GM23338 (cell line): ENCODE measurements at regions not wholly inside any gene's neighbourhood (a gene's known extent, or its start where the extent isn't known, plus 50 kb on each side); places are given as distances from the start of the nearest gene placed in this dataset.

ENCODE experiments used
- ATAC-seq: fragments of 200-7000 bp; cut with Tn5 transposase; 3 replicates; pipeline ENCODE4 v1.9.1; 2020
- DNase-seq: peaks from one replicate; pipeline ENCODE4 v3.0.0-alpha.2; 2015; ENCODE audit warnings: low spot score
- H2AFZ ChIP-seq: fragments of 200-600 bp; sonication (generic); 2 replicates; pipeline ENCODE4 v1.8.0; 2016; ENCODE audit warnings: antibody characterized with exemption, mild to moderate bottlenecking, moderate library complexity
- H3F3A ChIP-seq: fragments of 200-600 bp; sonication (generic); replicated peaks from 2 replicates; pipeline ENCODE4 v1.8.0; 2017; ENCODE audit warnings: antibody characterized with exemption, mixed run types, low read depth
- H3K27ac ChIP-seq: fragments of 200-600 bp; sonication (generic); 2 replicates; pipeline ENCODE4 v1.6.1; 2016; ENCODE audit warnings: low read depth
- H3K27me3 ChIP-seq: fragments of 200-600 bp; sonication (generic); 2 replicates; pipeline ENCODE4 v1.8.0; 2016; ENCODE audit warnings: mild to moderate bottlenecking, mixed run types, moderate library complexity; ENCODE audit not compliant: insufficient read depth
- H3K36me3 ChIP-seq: fragments of 200-600 bp; sonication (generic); 2 replicates; pipeline ENCODE4 v1.8.0; 2016; ENCODE audit warnings: mild to moderate bottlenecking; ENCODE audit not compliant: insufficient read depth
- H3K4me1 ChIP-seq: fragments of 200-600 bp; sonication (generic); 2 replicates; pipeline ENCODE4 v1.8.0; 2016; ENCODE audit warnings: mild to moderate bottlenecking, moderate library complexity; ENCODE audit not compliant: insufficient read depth
- H3K4me2 ChIP-seq: fragments of 200-600 bp; sonication (generic); 2 replicates; pipeline ENCODE4 v1.7.1; 2017; ENCODE audit warnings: mixed run types
- H3K4me3 ChIP-seq: fragments of 200-600 bp; sonication (generic); 2 replicates; pipeline ENCODE4 v1.6.1; 2016; ENCODE audit warnings: mixed run types
- H3K79me2 ChIP-seq: fragments of 200-600 bp; sonication (generic); replicated peaks from 2 replicates; pipeline ENCODE4 v1.8.0; 2017; ENCODE audit warnings: mild to moderate bottlenecking; ENCODE audit not compliant: insufficient read depth
- H3K9me2 ChIP-seq: fragments of 200-600 bp; sonication (generic); 2 replicates; pipeline ENCODE4 v1.8.0; 2017; ENCODE audit not compliant: insufficient read depth
- H4K20me1 ChIP-seq: fragments of 200-600 bp; sonication (generic); replicated peaks from 2 replicates; pipeline ENCODE4 v1.8.0; 2017; ENCODE audit warnings: mild to moderate bottlenecking; ENCODE audit not compliant: insufficient read depth
- H3K27ac Mint-ChIP-seq: 2 replicates; pipeline ENCODE4 v1.8.0; 2020; ENCODE audit warnings: inconsistent platforms, mild to moderate bottlenecking, moderate library complexity, mixed read lengths
- H3K27me3 Mint-ChIP-seq: 3 replicates; pipeline ENCODE4 v1.8.0; 2022; ENCODE audit warnings: low read depth, mild to moderate bottlenecking, moderate library complexity, mixed read lengths, inconsistent platforms; ENCODE audit not compliant: insufficient read depth, poor library complexity
- H3K36me3 Mint-ChIP-seq: 3 replicates; pipeline ENCODE4 v1.8.0; 2021; ENCODE audit warnings: low read depth, mild to moderate bottlenecking, inconsistent platforms, moderate library complexity, mixed read lengths
- H3K4me1 Mint-ChIP-seq: 3 replicates; pipeline ENCODE4 v1.8.0; 2020; ENCODE audit warnings: mild to moderate bottlenecking, inconsistent platforms, mixed read lengths
- H3K4me3 Mint-ChIP-seq: 3 replicates; pipeline ENCODE4 v1.8.0; 2021; ENCODE audit warnings: moderate library complexity, mild to moderate bottlenecking, inconsistent platforms, mixed read lengths
- H3K9me3 Mint-ChIP-seq: 3 replicates; pipeline ENCODE4 v1.8.0; 2020; ENCODE audit warnings: moderate library complexity, mild to moderate bottlenecking, inconsistent platforms, mixed read lengths
- CREB1 ChIP-seq: fragments of 250-450 bp; sonication (Bioruptor Pico); IDR thresholded peaks from 2 replicates; pipeline ENCODE4 v1.5.0; 2020; ENCODE audit warnings: low read depth, mild to moderate bottlenecking, moderate library complexity
- CTCF ChIP-seq, 2 experiments: fragments of 200-600 bp in 1 of 2; sonication (generic) in 1 of 2; conservative IDR thresholded peaks; 2 replicates each; pipeline versions ENCODE4 v1.5.1 to v1.6.1; 2016 to 2017; ENCODE audit warnings: antibody characterized with exemption in 2 of 2, low read depth in 2 of 2, mild to moderate bottlenecking in 2 of 2, moderate library complexity in 1 of 2
- ETS1 ChIP-seq: IDR thresholded peaks from 2 replicates; pipeline ENCODE4 v1.6.1; 2016; ENCODE audit warnings: antibody characterized with exemption
- EZH2 ChIP-seq: fragments of 200-600 bp; sonication (generic); IDR thresholded peaks from one replicate; pipeline ENCODE4 v1.8.0; 2017; ENCODE audit warnings: antibody characterized with exemption, mild to moderate bottlenecking, low read depth; ENCODE audit not compliant: unreplicated experiment
- EZH2phosphoT487 ChIP-seq: fragments of 200-600 bp; sonication (generic); IDR thresholded peaks from one replicate; pipeline ENCODE4 v1.8.1; 2018; ENCODE audit warnings: antibody characterized with exemption; ENCODE audit not compliant: unreplicated experiment
- JUNB ChIP-seq: IDR thresholded peaks from one replicate; pipeline ENCODE4 v1.6.1; 2016; ENCODE audit warnings: antibody characterized with exemption; ENCODE audit not compliant: unreplicated experiment
- NANOG ChIP-seq: IDR thresholded peaks from 2 replicates; pipeline ENCODE4 v1.6.1; 2016; ENCODE audit warnings: antibody characterized with exemption, borderline replicate concordance
- POLR2AphosphoS5 ChIP-seq: IDR thresholded peaks from 2 replicates; pipeline ENCODE4 v1.6.1; 2016; ENCODE audit warnings: antibody characterized with exemption, low read depth
- STAT1 ChIP-seq: IDR thresholded peaks from one replicate; pipeline ENCODE4 v1.6.1; 2016; ENCODE audit warnings: antibody characterized with exemption; ENCODE audit not compliant: unreplicated experiment
- ZNF114 ChIP-seq: fragments of 250-450 bp; sonication (Bioruptor Pico); IDR thresholded peaks from 2 replicates; pipeline ENCODE4 v1.5.0; 2020; ENCODE audit warnings: mild to moderate bottlenecking, moderate library complexity
- ZNF331 ChIP-seq: fragments of 250-450 bp; sonication (Bioruptor Pico); IDR thresholded peaks from 2 replicates; pipeline ENCODE4 v1.5.0; 2020; ENCODE audit warnings: low read depth, mild to moderate bottlenecking, moderate library complexity
- ZNF462 ChIP-seq: fragments of 250-450 bp; sonication (Bioruptor Pico); IDR thresholded peaks from 2 replicates; pipeline ENCODE4 v1.5.0; 2020; ENCODE audit warnings: mild to moderate bottlenecking, moderate library complexity

- TF ChIP-seq EZH2phosphoT487 (no peak), ZNF114 (CRISPR knock-in tag) (no peak), ETS1 (no peak), POLR2AphosphoS5 (no peak), JUNB (no peak)
Observed at GRCh38 chrX:16316331-16316730, 149.1 kb downstream of the MAGEB17 start (continued).

GRCh38 chrX:16319929-16320328 is 152.6 kb downstream of the MAGEB17 start:
- Mint-ChIP-seq H3K36me3 (peaks cover 34% of the 10 kb centered on the region), H3K4me1 (peaks cover 12% of the 10 kb centered on the region; the same call in 2 of the 3 replicates), H3K4me3 (no peak overlapping the region), H3K27ac (no peak overlapping the region), H3K27me3 (peaks cover 3% of the 10 kb centered on the region), H3K9me3 (peaks cover 34% of the 10 kb centered on the region)
- Histone ChIP-seq H3K4me1 (peaks cover 6% of the 10 kb centered on the region; the same call in 1 of the 2 replicates), H3K4me3 (no peak overlapping the region), H4K20me1 (no peaks in the 10 kb centered on the region), H3K9me2 (no peaks in the 10 kb centered on the region), H3K79me2 (no peaks in the 10 kb centered on the region), H3K27me3 (no peaks in the 10 kb centered on the region), H3K36me3 (no peaks in the 10 kb centered on the region; the same call in 1 of the 2 replicates), H3K27ac (no peak overlapping the region), H2AFZ (no peak overlapping the region), H3K4me2 (no peak overlapping the region), H3F3A (no peaks in the 10 kb centered on the region)
- no peak for ATAC-seq
- no peak for DNase-seq
- no peak for TF ChIP-seq CTCF (conservative IDR thresholded peaks at IDR 0.05; ENCODE audit: low read depth in 2 of 2)
- TF ChIP-seq ZNF462 (CRISPR knock-in tag) = no peak
- no peak for TF ChIP-seq JUNB
- TF ChIP-seq NANOG = no peak
- TF ChIP-seq POLR2AphosphoS5 = no peak
- TF ChIP-seq STAT1 = no peak
- TF ChIP-seq ZNF114 (CRISPR knock-in tag) = no peak
- TF ChIP-seq EZH2phosphoT487 = no peak
- no peak for TF ChIP-seq CREB1 (CRISPR knock-in tag)
- no peak for TF ChIP-seq ZNF331
- TF ChIP-seq EZH2 = no peak
- no peak for TF ChIP-seq ETS1
